Naive thymus-derived CD4-positive, alpha-beta T cell (primary cell): ENCODE measurements at regions not wholly inside any gene's neighbourhood (a gene's known extent, or its start where the extent isn't known, plus 50 kb on each side); places are given as distances from the start of the nearest gene placed in this dataset.

Source experiments
- ATAC-seq: fragments of 150-1000 bp; cut with Tn5 transposase; 2 replicates; pipeline ENCODE4 v1.10.0; 2021; ENCODE audit warnings: mild to moderate bottlenecking, moderate library complexity
- CTCF ChIA-PET: fragments of 350-600 bp; sonication (Branson Sonifier 250); formaldehyde crosslinking; loops from one replicate; lab custom pipeline; 2021; ENCODE audit warnings: antibody characterized with exemption; lab: Charles Lee
- POLR2A ChIA-PET: fragments of 350-600 bp; sonication (Branson Sonifier 250); formaldehyde crosslinking; loops from one replicate; lab custom pipeline; 2021; ENCODE audit warnings: antibody characterized with exemption, inconsistent platforms; lab: Charles Lee
- DNase-seq, 9 donors: peaks; one replicate each; pipeline versions ENCODE4 v3.0.0 to v3.0.0-alpha.2; 2020 to 2022; ENCODE audit warnings: mixed read lengths in 1 of 9
- H3K27ac ChIP-seq: one replicate; pipeline ENCODE4 v1.7.0; 2013; ENCODE audit warnings: mild to moderate bottlenecking, low read depth, low read length, moderate library complexity
- H3K27me3 ChIP-seq, 2 donors: one replicate each; pipeline ENCODE4 v1.7.0; 2013; ENCODE audit warnings: low read length in 2 of 2, mild to moderate bottlenecking in 2 of 2, moderate library complexity in 2 of 2; ENCODE audit not compliant: control insufficient read depth in 2 of 2, insufficient read depth in 2 of 2
- H3K36me3 ChIP-seq, 3 experiments: 1 replicate in 2 of 3; 2 replicates in 1 of 3; pipeline ENCODE4 v1.7.0; 2013; ENCODE audit warnings: low read length in 3 of 3, mild to moderate bottlenecking in 3 of 3, moderate library complexity in 1 of 3; ENCODE audit not compliant: insufficient read depth in 3 of 3, control insufficient read depth in 2 of 3
- H3K4me1 ChIP-seq, 2 donors: one replicate each; pipeline ENCODE4 v1.7.0; 2013; ENCODE audit warnings: low read length in 2 of 2, mild to moderate bottlenecking in 2 of 2, moderate library complexity in 1 of 2; ENCODE audit not compliant: control insufficient read depth in 2 of 2, insufficient read depth in 2 of 2
- H3K4me3 ChIP-seq: 2 replicates; pipeline ENCODE4 v1.7.0; 2013; ENCODE audit warnings: mild to moderate bottlenecking, low read length
- H3K9me3 ChIP-seq, 3 experiments: 1 replicate in 2 of 3; 2 replicates in 1 of 3; pipeline ENCODE4 v1.7.0; 2013; ENCODE audit warnings: low read length in 3 of 3; ENCODE audit not compliant: control insufficient read depth in 2 of 3
- H3K27ac Mint-ChIP-seq, 9 donors: one replicate each; pipeline ENCODE4 v1.8.0; 2020 to 2022; ENCODE audit warnings: mixed read lengths in 9 of 9, mild to moderate bottlenecking in 8 of 9, moderate library complexity in 5 of 9, inconsistent platforms in 2 of 9
- H3K27me3 Mint-ChIP-seq, 5 donors: one replicate each; pipeline ENCODE4 v1.8.0; 2021 to 2022; ENCODE audit warnings: mixed read lengths in 5 of 5, mild to moderate bottlenecking in 1 of 5
- H3K36me3 Mint-ChIP-seq, 5 donors: one replicate each; pipeline ENCODE4 v1.8.0; 2020 to 2022; ENCODE audit warnings: mixed read lengths in 5 of 5, mild to moderate bottlenecking in 3 of 5, inconsistent platforms in 1 of 5
- H3K4me1 Mint-ChIP-seq, 7 donors: one replicate each; pipeline ENCODE4 v1.8.0; 2020 to 2022; ENCODE audit warnings: mixed read lengths in 7 of 7, mild to moderate bottlenecking in 3 of 7, inconsistent platforms in 1 of 7
- H3K4me3 Mint-ChIP-seq, 10 donors: one replicate each; pipeline ENCODE4 v1.8.0; 2020 to 2022; ENCODE audit warnings: mild to moderate bottlenecking in 10 of 10, mixed read lengths in 10 of 10, moderate library complexity in 6 of 10, inconsistent platforms in 2 of 10
- H3K9me3 Mint-ChIP-seq, 11 donors: one replicate each; pipeline ENCODE4 v1.8.0; 2020 to 2022; ENCODE audit warnings: mixed read lengths in 11 of 11, mild to moderate bottlenecking in 4 of 11, inconsistent platforms in 1 of 11, moderate library complexity in 1 of 11
- intact Hi-C, 2 donors: fragments of 100-400 bp; cut with micrococcal nuclease; formaldehyde crosslinking; loops; one replicate each; pipeline ENCODE4 v1.15.1; 2023

GRCh38 chr7:1369916-1370657 is 89.2 kb downstream of the MICALL2 start:
- peaks cover 33 to 59% (median 39%) of the 10 kb centered on the region in 5 donors for H3K27me3 Mint-ChIP-seq
- H3K27ac Mint-ChIP-seq, result no peak overlapping the region
- peaks cover 0 to 5% (median 0%) of the 10 kb centered on the region in 7 donors for H3K4me1 Mint-ChIP-seq
- Histone ChIP-seq H3K27me3 (no peaks in the 10 kb centered on the region), H3K4me1 (no peaks in the 10 kb centered on the region), H3K27ac (no peak overlapping the region), H3K9me3 (peaks cover 0 to 11% (median 0%) of the 10 kb centered on the region in 3 experiments), H3K4me3 (no peak overlapping the region), H3K36me3 (no peaks in the 10 kb centered on the region)
- no peak for ATAC-seq
- peak overlapping the region in 2 of 10 donors; percentile 16 to 48 for H3K4me3 Mint-ChIP-seq
- ChIA-PET CTCF (no interaction called here), POLR2A (no interaction called here)
- H3K9me3 Mint-ChIP-seq, result peaks cover 0 to 19% (median 5%) of the 10 kb centered on the region in 11 donors
- H3K36me3 Mint-ChIP-seq, result peaks cover 0 to 6% (median 0%) of the 10 kb centered on the region in 5 donors
- no peak for DNase-seq
- intact Hi-C loops, result loop anchor here in 1 of 2 donors (1.0 to 2.0 kb wide), 2 partner anchors 43 to 89 kb away; partner anchors contain the start of gene MICALL2

DNA sequence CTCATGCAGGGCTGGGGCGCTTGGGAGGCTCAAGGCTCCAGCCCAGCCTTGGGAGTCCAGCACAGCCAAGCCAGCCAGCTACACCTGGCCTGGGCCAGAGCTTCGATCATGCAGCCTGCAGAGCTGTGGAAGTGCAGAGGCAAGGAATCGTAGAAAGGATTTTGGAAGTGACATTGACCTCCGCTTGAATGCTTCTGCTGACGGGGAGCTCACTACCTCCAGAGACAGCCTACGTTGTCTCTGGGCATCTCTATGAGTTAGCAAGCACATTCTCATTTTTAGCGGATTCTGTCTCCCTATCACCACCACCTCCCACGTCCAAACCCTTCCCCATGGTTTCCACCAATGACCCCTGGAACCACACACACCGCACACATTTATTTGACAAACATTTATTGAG is 88.5 kb downstream of the MICALL2 start:
- Mint-ChIP-seq H3K36me3 (peaks cover 0 to 6% (median 0%) of the 10 kb centered on the region in 5 donors), H3K9me3 (peaks cover 0 to 14% (median 4%) of the 10 kb centered on the region in 11 donors), H3K4me3 (no peak overlapping the region), H3K27me3 (peaks cover 32 to 56% (median 33%) of the 10 kb centered on the region in 5 donors), H3K4me1 (peaks cover 0 to 5% (median 0%) of the 10 kb centered on the region in 7 donors), H3K27ac (no peak overlapping the region)
- Histone ChIP-seq H3K36me3 (no peaks in the 10 kb centered on the region), H3K27ac (no peak overlapping the region), H3K9me3 (peaks cover 0 to 4% (median 0%) of the 10 kb centered on the region in 3 experiments), H3K4me1 (no peaks in the 10 kb centered on the region), H3K27me3 (no peaks in the 10 kb centered on the region), H3K4me3 (no peak overlapping the region)
- ChIA-PET POLR2A (no interaction called here), CTCF (no interaction called here)
- no peak for DNase-seq
- intact Hi-C loops, result no loop called here
- no peak for ATAC-seq

GRCh38 chr7:1372063-1372462 is 87.2 kb downstream of the MICALL2 start:
- Histone ChIP-seq H3K36me3 (no peaks in the 10 kb centered on the region), H3K27me3 (no peaks in the 10 kb centered on the region), H3K4me1 (no peaks in the 10 kb centered on the region), H3K27ac (no peak overlapping the region), H3K9me3 (no peaks in the 10 kb centered on the region), H3K4me3 (no peak overlapping the region)
- Mint-ChIP-seq H3K4me1 (peaks cover 0 to 5% (median 0%) of the 10 kb centered on the region in 7 donors), H3K27ac (no peak overlapping the region), H3K27me3 (peaks cover 26 to 50% (median 29%) of the 10 kb centered on the region in 5 donors), H3K4me3 (no peak overlapping the region), H3K36me3 (no peaks in the 10 kb centered on the region), H3K9me3 (peaks cover 0 to 7% (median 0%) of the 10 kb centered on the region in 11 donors)
- DNase-seq, result no peak
- CTCF ChIA-PET, result no interaction called here
- no peak for ATAC-seq
- POLR2A ChIA-PET, result no interaction called here
- intact Hi-C loops, result no loop called here

DNA sequence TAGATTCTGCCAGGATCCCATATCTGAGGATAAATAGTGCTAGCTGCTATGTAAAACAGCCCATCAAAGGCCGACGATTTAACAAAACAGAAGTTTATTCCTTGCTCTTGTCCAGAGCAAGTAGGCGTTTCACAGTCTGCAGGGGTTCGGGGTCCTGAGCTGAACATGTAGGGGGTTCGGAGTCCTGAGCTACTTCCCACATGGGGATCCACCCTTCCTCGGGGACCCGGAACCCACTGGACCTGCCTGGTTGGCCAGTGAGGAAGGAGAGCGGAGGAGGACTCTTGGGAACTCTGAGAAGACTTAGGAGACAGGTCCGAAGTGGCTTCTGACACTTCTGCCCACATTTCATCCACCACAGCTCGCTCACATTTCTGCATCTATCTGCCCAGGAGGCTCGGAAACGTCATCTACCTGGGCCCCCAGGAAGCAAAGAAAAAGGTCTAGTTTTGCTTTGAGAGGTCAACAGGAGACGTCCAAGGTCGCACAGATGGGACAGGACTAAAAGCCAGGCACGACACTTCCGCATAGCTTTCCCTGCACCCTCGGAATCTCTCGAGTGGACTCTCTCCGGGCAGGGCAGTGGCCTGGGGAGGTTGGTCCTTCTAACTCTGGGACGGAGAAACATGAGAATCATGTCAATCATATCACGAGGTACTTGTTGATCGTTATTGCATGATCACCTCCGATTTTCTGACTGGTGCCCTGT is 86.4 kb downstream of the MICALL2 start:
- peaks cover 18 to 43% (median 21%) of the 10 kb centered on the region in 5 donors for H3K27me3 Mint-ChIP-seq
- ChIA-PET POLR2A (no interaction called here), CTCF (no interaction called here)
- Histone ChIP-seq H3K4me3 (no peak overlapping the region), H3K4me1 (no peaks in the 10 kb centered on the region), H3K36me3 (no peaks in the 10 kb centered on the region), H3K27me3 (no peaks in the 10 kb centered on the region), H3K27ac (no peak overlapping the region), H3K9me3 (no peaks in the 10 kb centered on the region)
- H3K27ac Mint-ChIP-seq, result no peak overlapping the region
- no peaks in the 10 kb centered on the region for H3K36me3 Mint-ChIP-seq
- H3K4me3 Mint-ChIP-seq, result no peak overlapping the region
- intact Hi-C loops, result no loop called here
- H3K9me3 Mint-ChIP-seq, result peaks cover 0 to 3% (median 0%) of the 10 kb centered on the region in 11 donors
- no peak for DNase-seq
- ATAC-seq, result no peak
- H3K4me1 Mint-ChIP-seq, result peaks cover 0 to 1% (median 0%) of the 10 kb centered on the region in 7 donors

GRCh38 chr7:1377111-1377909 is 82.0 kb downstream of the MICALL2 start:
- Histone ChIP-seq H3K9me3 (no peaks in the 10 kb centered on the region), H3K27ac (no peak overlapping the region), H3K4me1 (no peaks in the 10 kb centered on the region), H3K36me3 (no peaks in the 10 kb centered on the region), H3K4me3 (no peak overlapping the region), H3K27me3 (no peaks in the 10 kb centered on the region)
- Mint-ChIP-seq H3K27me3 (peaks cover 0 to 21% (median 8%) of the 10 kb centered on the region in 5 donors), H3K9me3 (peaks cover 0 to 3% (median 0%) of the 10 kb centered on the region in 11 donors), H3K27ac (no peak overlapping the region), H3K36me3 (no peaks in the 10 kb centered on the region), H3K4me1 (peaks cover 0 to 1% (median 0%) of the 10 kb centered on the region in 7 donors), H3K4me3 (no peak overlapping the region)
- CTCF ChIA-PET, result no interaction called here
- intact Hi-C loops, result no loop called here
- ATAC-seq, result no peak
- POLR2A ChIA-PET, result no interaction called here
- no peak for DNase-seq
